LNCaP clone FGC (cell line): ENCODE measurements at regions not wholly inside any gene's neighbourhood (a gene's known extent, or its start where the extent isn't known, plus 50 kb on each side); places are given as distances from the start of the nearest gene placed in this dataset.

Experiments used
- DNase-seq: peaks from one replicate; pipeline ENCODE4 v3.0.0-alpha.2; 2011; ENCODE audit warnings: low read depth
- H3K4me3 ChIP-seq: 2 replicates; pipeline ENCODE4 v1.5.1; 2011; ENCODE audit warnings: mild to moderate bottlenecking, low read depth, low read length, control low read depth
- CTCF ChIP-seq: IDR thresholded peaks from 2 replicates; pipeline ENCODE4 v1.5.1; 2012; ENCODE audit warnings: mild to moderate bottlenecking; ENCODE audit not compliant: control insufficient read depth, insufficient read depth; ENCODE audit errors: extremely low read depth

- no peak overlapping the region for H3K4me3 ChIP-seq
- no peak for DNase-seq
- no peak for TF ChIP-seq CTCF
Observed at GRCh38 chr3:72370947-72371346, 477.3 kb downstream of the SHQ1 start.

- no peak for DNase-seq
- no peak overlapping the region for H3K4me3 ChIP-seq
- TF ChIP-seq CTCF, result no peak
Observed at GRCh38 chr3:72369681-72370080, 478.6 kb downstream of the SHQ1 start.

- TF ChIP-seq CTCF, result no peak
- DNase-seq, result no peak
- no peak overlapping the region for H3K4me3 ChIP-seq
Observed at GRCh38 chr3:72368331-72368975, 479.8 kb downstream of the SHQ1 start.

- no peak for TF ChIP-seq CTCF
- H3K4me3 ChIP-seq, result no peak overlapping the region
- no peak for DNase-seq
Observed at GRCh38 chr3:72361990-72362389, 486.3 kb downstream of the SHQ1 start.

- no peak for TF ChIP-seq CTCF
- no peak for DNase-seq
- H3K4me3 ChIP-seq, result no peak overlapping the region
Observed at GRCh38 chr3:72359743-72360142, 488.5 kb downstream of the SHQ1 start.

- no peak for TF ChIP-seq CTCF
- no peak overlapping the region for H3K4me3 ChIP-seq
- DNase-seq, result no peak
Observed at GRCh38 chr3:72355168-72355567, 493.1 kb downstream of the SHQ1 start.

- H3K4me3 ChIP-seq, result no peak overlapping the region
- TF ChIP-seq CTCF, result no peak
- DNase-seq, result no peak
Observed at GRCh38 chr3:72354486-72354885, 493.8 kb downstream of the SHQ1 start.
